NT2/D1 (cell line): ENCODE measurements at regions not wholly inside any gene's neighbourhood (a gene's known extent, or its start where the extent isn't known, plus 50 kb on each side); places are given as distances from the start of the nearest gene placed in this dataset.

Experiments used
- SUZ12 ChIP-seq: IDR thresholded peaks from 2 replicates; pipeline ENCODE4 v1.6.1; 2011; ENCODE audit not compliant: insufficient read length, insufficient read depth; ENCODE audit errors: extremely low read depth
- YY1 ChIP-seq: IDR thresholded peaks from 2 replicates; pipeline ENCODE4 v1.6.1; 2011; ENCODE audit not compliant: insufficient read length, insufficient read depth

DNA sequence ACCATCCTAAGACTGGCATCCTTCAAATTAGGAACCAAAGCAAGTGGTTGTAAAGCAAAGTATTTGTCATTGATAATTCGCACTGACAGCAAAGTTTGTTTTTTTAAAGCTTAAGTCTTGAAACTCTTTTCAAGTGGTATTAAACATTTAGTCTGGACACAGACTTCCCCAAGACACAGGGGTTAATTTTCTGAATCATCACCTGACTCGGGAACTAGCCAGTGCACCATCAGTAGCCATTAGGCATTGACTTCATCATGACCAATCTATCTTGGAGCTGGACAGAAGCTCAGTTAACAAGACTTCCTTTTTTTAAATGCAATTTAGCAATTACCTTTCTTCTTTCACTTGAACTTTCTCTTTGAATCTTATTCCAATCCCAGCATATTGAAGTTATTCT, 210.6 kb downstream of the ZNF365 start:
- TF ChIP-seq YY1 (no peak), SUZ12 (no peak)
